ENCODE measurements at regions not wholly inside any gene's neighbourhood (a gene's known extent, or its start where the extent isn't known, plus 50 kb on each side); places are given as distances from the start of the nearest gene placed in this dataset.

DNA sequence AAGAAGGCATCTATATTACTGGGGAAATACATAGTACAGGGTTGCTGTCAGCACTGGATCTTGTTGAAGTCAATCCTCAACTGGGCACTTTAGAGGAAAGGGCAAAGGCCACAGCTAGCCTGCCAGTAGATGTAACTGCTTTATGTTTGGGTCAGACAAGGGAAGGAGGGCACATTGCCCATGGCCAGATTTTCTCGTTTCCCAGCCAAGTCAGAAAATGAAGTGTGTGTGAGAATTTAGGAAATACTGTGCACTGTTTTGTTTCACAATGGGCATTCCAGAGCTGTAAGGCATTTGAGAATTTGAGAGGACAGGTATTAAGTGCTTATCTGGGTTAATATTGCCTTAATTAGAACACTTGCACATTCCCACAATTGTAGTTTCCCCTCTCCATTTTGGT, 183.9 kb upstream of the MCHR2 start:
- no peak for DNase-seq (ENCODE audit: low spot score)

DNA sequence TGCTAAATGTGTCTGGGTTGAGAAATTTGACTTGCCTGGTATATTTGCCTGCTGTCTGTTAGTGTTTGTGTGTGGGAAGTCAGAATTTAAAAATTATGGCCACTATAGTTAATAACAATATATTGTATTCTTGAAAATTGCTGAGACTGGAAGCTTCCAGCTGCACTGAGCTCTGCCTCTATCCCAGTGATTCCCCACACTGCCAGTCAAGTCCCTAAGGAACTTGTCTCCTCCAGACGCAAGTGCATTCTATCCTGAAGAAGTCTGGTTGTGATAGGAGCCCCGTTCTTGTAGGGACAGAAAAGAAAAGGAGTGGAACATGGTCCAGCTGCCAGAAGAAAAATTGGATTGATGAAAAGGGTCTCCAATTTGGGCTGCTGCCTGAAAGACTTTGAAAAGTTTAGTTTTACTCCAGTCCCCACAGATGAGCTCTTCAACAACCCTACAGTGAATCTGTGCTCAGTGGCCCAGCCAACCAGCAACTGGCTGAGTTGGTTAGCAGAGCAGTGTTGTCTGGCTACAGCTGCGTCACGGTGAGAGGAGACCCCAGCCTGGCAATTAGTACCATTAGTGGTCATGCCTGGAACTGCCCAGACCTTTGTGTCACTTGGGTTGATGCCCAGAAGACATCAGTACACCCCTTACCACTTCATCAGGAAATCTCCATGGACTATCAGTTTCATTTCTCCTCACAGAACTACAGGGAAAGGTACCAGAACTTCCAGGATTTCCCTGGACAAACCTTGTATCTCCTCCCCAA, 183.1 kb upstream of the MCHR2 start:
- no peak for DNase-seq (ENCODE audit: low spot score)

DNA sequence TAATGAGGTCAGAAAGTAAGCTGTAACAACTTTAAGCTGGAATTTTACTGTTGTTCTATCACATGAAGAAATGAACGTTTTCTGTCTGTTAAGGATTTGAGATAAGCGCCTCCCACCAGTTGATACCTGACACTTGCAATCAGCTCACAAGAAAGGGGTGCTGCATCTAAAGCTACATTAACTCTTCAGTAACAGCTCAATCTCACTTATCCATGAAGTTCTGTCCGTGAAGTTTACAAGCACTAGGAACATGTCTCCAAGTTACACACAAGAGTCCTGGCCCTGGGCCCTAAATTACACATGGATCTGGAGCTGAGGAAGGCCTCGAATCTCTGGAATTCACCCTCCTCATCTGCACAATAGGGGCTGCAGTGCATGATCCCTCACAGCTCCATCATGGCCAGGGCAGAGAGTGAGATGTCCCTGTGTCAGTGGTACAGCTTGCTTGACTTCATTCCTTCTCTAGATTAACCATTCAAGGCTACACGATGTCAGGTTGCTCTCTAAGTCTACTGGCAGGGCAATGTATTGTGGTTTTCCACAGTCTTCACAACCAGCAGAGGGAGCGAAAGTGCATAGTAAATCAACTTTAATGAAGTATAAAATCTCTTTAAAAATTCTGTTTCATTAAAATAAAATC, 182.4 kb upstream of the MCHR2 start:
- DNase-seq (ENCODE audit: low spot score), result peak; percentile 12

DNA sequence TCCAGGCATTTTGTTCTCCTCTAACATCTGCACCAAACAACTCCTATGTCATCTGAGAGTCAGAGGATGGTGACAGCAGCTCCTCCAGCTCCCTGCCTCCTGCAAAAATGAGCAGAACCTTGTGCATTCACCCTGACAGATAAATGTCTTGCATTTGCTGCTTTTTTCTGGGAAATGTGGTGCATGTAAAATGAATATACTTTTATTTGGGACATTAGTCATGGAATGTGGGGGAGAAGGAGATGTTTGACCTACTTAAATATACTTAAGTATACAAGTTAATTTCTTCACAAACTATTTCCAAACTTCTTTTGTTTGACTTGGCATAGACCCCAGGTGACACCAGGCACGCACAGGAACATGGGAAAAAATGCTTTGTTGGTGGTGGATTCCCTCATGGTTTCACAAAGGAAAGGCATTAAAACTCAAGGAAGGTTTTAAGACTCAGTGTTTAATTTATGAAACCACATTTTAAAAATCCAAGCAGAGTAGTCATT, 181.8 kb upstream of the MCHR2 start:
- DNase-seq (ENCODE audit: low spot score), result no peak

DNA sequence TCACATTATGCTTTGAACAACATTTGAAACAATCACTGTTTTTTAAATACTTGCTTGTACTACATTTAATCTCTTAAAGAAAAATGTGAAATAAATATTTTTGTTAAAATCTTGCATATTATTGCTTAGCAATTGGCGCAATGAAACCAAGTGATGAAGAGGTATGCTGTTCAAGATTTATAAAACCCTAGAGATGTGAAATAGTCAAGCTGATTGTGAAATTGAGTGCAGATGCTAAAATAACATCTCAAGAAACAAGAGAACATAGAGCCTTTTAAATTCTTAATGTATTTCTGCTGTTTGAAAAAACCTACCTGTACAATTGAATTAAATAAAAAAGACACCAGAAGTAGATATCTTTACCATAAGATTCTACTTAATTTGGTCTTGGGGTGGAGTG, 179.2 kb upstream of the MCHR2 start:
- DNase-seq (ENCODE audit: low spot score), result no peak

DNA sequence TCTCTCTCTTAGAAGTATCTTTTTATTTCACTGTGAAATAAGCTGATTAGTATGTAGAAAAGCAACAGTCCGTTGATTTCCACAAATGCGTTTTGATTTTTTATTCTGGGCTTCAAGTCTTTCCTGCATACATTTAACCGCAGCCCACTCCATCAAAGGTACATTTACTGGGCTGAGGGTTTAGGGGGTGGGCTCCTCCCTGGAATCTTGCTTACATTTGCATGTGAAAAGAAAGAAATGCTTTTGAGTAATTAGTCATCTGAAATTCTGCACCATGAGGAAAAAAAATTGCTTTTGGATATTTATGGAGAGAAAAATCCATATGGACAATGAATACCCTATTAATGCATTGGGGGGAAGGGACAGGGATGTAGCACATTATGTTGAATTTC, 178.3 kb upstream of the MCHR2 start:
- DNase-seq (ENCODE audit: low spot score), result no peak

DNA sequence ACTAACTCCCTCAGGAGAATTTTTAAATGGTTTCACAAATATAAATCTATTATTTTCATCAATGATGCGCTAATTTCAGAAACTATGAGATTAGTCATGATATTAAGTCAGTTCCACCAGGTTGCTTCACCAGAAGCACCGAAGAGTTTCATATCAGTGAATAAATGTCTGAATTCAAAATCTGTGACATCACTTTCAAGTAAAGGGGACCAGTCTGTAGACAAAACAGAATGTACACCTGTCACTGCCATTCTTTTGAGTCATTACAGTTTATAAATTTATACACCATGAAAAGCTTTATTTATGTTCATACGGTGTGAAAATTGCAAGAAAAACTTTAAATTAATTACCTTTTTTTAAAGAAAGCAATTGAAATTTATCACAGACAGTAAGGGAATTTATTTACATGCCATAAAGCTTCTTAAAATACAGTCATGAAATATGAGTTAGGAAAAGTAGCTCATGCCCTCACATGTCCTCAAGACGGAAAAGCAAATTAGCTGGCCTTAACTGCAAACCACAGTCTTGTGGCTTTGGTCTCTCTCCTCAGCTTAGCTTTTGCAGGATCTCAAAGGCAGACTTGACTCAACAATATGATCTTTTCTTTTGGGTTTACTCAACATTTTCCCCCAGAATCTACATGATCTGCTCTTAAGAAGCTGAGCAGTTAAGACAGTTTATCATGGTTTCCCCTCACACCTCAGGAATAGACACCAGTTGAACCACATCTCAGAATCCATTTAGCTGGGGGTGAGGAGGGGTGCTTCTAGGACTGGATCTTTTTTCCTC, 177.7 kb upstream of the MCHR2 start:
- DNase-seq (ENCODE audit: low spot score), result no peak

DNA sequence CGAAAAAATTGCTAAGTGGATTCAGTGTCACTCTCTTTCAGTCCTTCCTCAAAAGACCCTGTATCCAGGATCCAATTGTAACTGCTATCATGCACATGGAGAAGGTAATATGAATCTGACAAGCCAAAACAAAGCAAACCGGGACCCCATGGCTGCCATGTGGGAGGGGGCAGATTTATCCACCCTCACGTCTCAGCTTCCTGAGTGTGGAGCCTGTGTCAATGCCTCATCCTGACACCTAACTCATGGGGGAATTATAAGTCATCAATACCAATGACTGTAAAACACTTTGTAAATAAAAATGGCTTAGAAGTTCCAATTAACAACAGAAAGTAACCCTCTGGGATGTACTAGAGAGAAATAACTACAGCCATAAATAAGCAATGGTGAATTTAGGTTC, 174.1 kb upstream of the MCHR2 start:
- DNase-seq (ENCODE audit: low spot score), result no peak

DNA sequence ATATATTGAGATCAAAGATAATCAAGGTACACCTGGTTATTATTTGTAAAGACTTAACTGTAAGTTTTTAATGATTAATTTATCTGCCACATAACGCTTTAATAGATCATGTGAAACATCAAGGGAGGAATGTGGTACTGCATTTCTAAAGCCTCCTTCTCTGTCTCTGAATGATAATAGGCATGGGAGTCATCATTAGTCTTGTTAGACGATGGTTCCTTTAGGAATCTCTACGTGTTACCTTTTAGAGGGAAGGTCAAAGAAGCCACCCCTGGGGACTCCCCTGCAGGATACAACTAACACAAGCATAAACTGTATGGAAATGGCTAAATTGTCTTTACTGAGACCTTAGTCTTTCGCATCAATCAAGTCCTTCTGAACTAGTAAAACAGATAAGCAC, 173.6 kb upstream of the MCHR2 start:
- no peak for DNase-seq (ENCODE audit: low spot score)

DNA sequence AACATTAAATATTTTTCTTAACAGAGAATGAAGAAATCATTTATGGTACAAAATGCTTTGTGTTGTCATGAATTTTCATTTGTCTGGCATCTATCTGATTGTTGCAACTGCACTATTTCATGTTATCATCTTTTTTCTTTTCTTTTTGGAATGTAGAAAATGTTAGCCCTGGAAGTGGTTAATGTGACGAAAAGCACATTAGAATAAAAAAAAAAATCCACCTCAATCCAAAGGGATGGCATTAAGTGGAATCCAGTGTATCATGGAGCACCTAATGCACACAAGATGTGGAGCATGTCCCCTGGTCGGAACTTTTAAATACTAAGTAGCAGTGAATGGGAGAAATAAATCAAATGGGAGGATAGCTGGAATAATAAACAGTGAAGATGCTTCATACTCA, 172.9 kb upstream of the MCHR2 start:
- DNase-seq (ENCODE audit: low spot score), result no peak

DNA sequence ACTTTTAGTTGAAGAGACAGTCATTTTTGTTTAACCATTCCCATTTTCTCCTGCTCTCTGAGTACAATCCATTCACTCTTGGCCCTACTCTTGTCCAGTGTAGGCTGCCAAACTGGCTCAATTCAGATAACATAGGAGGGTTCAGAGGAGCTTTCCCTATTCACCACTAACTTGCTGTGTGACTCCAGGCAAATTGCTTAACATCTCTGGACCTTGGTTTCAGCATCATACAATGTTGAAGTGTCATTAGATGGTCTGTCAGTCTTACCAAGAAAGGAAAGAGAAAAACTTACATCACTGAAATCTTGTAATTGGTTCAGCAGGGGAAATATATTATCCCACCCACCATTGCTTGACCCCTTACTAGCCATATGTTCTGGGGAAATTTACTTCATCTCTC, 171.4 kb upstream of the MCHR2 start:
- no peak for DNase-seq (ENCODE audit: low spot score)

DNA sequence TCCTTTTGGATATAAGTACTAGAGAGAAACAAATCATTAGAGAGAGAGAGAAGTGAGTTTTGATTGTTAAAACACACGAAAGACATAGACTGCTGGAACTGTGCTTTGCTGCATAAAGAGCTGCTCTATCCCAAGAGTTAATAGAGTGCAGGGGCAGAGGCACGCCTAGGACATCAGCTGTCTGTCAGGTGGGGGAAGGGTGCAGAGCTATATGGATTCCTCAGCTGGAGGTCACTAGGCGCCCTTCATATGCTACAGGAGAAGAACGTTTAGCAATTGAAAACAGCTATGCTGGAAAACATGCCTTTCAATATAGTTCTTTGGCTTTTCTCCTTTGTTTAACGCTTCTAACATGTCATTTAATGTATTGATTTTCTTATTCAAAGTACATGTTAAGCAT, 169.0 kb upstream of the MCHR2 start:
- DNase-seq (ENCODE audit: low spot score), result no peak

DNA sequence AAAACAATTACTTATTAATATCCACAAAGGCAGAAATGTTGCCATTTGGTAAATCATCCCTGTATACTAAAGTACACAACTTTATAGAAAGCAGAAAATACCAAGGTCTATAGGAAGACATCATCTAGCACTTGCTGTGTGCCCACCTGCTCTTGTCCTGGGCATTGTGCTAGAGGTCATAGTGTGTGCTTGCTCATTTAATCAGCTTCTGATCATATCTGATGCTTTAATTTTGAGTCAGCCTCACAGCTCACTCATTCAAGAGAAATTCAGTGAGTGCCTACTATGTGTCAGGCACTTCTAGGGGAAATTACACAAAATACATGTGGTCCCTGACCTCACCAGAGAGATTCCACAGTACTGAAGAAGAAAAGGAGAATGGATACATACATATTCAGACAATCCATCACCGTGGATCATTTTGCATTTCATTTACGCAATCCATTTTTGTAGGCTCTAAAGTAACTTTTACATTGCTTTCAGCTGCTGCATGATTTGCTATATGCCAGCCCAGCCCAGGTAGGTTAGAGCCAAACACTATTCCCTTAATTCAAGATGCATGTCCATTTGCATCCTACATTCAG, 167.9 kb upstream of the MCHR2 start:
- no peak for DNase-seq (ENCODE audit: low spot score)

DNA sequence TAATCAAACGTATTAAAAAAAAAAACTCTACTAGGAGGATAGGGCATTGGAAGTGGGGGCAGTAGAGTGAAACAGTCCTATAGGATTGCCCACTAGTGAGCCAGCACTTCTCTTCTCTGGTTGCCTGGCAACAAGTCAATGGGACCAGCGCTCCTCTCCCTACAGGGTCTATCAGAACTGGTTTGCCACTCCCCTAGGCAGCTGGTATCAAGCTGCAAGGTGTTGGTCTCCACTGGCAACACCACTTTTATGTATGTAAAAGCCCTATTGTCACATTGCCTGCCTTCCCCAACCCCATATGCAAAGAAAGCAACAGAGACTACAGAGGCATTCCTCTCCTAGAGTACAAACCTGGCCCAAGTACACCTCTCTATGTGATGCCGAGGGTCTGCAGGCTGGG, 166.9 kb upstream of the MCHR2 start:
- DNase-seq (ENCODE audit: low spot score), result no peak

DNA sequence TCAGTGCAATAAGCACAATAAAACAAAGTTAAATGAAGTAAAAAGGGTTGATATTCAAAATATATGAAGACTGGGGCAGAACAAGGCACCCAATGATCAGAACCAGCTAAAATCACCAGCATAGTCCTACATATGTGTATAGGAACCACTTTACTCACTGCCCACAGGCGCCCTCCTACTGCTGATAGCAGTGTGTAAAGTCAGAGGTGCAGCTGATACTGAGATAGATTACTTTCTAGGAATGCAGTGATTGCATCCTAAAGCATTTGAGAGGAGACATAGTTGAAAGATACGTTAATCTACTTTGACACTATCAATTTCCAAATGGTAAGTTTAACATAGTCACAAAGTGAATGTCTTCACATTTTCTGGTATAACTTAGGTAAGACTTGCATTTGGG, 161.1 kb upstream of the MCHR2 start:
- no peak for DNase-seq (ENCODE audit: low spot score)

DNA sequence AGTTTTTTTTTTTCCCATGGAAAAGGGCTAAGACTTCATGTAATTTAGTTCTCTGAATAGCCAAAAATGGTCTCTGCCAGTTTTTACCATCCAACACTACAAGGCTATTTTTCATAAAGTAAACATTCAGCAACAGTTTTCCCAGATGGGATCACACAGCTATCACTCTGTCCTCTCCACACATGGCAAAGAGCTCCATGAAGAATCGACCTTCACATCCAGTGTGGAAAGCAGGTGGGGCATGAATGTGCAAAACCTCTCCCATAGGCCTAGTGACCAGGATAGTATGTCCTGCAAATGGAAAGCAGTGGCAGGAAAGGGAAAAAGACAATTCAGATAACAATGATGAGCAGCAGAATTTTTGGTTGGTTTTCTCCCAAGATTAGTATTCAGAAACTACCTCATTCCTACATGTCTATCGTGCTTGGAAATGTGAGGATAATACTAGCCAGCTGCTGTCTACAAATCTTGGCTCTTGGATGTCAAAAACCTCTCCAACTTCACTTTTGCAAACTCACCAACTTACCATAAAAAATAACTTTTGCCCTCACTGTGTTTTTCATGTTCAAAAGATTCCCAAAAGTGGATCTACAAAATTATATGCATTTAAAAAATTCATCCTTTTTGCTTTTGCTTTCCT, 159.7 kb upstream of the MCHR2 start:
- no peak for DNase-seq (ENCODE audit: low spot score)

DNA sequence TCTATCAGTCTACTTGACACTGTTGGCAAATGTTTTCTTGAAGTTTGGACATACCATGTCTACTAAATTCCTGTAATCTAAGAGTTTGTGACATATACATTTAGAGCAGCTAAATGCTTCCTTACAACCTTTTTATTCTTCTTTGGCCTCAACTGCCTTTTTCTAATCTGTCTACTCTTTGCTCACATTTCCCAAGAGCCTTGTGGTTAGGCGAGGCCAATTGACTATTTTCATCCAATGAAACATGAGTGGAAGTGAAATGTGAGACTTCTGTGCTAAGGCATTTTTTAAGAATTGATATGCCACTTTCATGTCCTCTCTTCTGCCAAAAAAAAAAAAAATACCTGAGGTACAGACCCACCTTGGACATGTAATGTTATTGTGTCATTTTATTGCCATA, 158.2 kb upstream of the MCHR2 start:
- no peak for DNase-seq (ENCODE audit: low spot score)

DNA sequence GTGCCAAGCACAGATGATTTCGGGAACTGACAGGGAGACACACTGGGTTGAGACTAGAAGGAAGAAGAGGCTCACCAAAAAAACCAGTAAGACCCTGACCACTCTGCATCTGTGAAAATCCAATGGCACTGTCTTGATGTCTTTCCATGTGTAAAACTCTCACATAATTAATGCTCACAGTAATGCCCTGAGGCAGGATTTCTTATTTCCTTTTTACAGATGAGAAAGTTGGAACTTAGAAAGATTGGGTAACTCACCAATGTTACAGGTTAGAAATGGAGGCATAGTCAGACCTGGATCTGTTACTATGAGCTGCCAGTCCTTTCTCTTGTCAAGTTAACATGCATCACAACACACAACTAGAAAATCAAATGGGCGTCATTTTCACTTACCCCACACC, 151.0 kb upstream of the MCHR2 start:
- no peak for DNase-seq (ENCODE audit: low spot score)

DNA sequence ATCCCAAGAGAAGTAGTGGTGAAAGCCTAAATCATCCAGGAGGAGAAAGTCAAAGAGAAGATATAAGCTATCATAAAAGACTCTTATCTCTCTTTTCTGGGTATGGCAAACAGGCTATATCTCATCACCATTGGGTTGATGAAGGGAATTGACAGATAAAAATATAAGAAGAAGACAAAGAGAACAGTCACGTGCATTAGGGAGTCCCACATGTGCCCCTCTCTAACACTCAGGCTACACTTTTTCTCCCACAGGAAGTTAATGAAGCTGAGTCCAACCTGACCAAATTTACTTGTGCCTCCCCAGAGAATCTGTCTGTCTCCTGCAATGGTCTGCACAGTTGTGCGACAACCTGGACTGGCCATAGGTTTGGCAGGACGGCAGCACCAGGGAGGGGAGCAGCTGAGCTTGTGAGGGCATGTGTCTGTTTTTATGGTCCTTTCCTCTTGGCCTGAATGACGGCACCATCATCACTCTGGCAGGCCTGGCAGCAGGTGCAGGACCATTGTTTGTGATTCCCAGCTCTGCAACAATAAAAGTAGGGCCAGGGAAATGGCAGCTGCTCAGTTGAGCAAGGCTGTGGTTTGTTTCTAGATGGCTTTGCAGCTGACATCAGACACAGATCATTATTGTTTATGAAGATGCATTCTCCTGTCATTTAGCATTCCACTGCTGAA, 144.5 kb upstream of the MCHR2 start:
- no peak for DNase-seq (ENCODE audit: low spot score)

DNA sequence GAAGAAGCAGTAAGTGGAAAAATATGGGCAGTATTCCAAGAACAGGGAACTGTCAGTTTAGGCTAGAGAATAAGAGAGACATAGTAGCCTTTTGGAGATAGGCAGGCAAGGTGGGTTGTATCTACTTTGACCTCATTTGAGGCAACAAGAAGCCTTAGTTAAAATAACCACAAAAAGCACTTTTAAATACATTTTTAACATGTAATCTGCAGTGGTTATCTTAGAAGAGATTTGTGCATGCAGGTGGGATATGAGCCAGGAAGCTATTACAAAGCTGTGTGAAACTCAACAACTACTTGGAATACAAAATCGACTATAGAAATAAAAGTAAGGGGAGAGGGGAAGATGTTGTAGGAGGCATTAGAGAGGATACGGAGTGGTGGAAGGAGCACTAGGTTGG, 143.7 kb upstream of the MCHR2 start:
- no peak for DNase-seq (ENCODE audit: low spot score)

DNA sequence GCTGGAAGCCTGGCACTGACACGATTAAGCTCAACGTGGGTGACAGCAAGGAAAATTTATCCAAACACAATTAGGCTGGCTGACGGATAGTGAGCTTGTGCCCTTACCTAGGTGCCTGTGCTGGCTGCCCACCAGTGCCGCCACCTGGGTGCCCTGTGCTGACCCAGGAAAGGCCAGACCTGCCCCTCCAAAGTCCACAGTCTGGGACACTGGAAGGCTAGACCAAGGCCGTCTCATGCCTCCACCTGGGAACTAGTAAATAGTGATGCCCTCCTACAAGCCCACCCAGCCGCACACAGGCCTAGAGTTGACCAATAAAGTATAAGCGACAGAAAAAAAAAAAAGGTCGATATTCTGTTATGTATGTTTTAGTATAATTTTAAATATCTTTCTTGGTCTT, 142.6 kb upstream of the MCHR2 start:
- DNase-seq (ENCODE audit: low spot score), result no peak

DNA sequence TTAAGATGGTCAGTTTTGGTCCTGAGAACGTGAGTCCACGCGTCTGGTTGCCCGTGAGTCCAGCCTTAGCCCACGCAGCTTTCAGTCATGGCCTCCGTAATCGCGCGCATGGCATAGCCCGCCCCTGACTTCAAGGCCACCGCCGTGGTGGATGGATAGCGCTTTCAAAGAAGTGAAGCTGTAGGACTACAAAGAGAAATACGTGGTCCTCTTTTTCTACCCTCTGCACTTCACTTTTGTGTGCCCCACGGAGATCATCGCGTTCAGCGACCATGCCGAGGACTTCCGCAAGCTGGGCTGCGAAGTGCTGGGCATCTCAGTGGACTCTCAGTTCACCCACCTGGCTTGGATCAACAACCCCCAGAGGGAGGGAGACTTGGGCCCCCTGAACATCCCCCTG, 142.0 kb upstream of the MCHR2 start:
- DNase-seq (ENCODE audit: low spot score), result no peak
